AG10803 (cell line): ENCODE measurements at regions not wholly inside any gene's neighbourhood (a gene's known extent, or its start where the extent isn't known, plus 50 kb on each side); places are given as distances from the start of the nearest gene placed in this dataset.
"Not testable (repeated sequence)": the region's sequence is repeated elsewhere in the genome, so short reads cannot be mapped to it uniquely, and the experiment has no call there.

Experiments used
- DNase-seq: peaks from one replicate; pipeline ENCODE4 v3.0.0; 2010; ENCODE audit warnings: low read depth
- H3K4me3 ChIP-seq: 2 replicates; pipeline ENCODE4 v1.5.1; 2011; ENCODE audit warnings: mild to moderate bottlenecking, low read length, control low read depth
- CTCF ChIP-seq: conservative IDR thresholded peaks from 2 replicates; pipeline ENCODE4 v1.5.1; 2011; ENCODE audit warnings: mild to moderate bottlenecking, low read length, control low read depth, inconsistent platforms

GRCh38 chr2:37573451-37574388 is 97.7 kb downstream of the CDC42EP3 start:
- DNase-seq, result peak; percentile 31
- no peak for TF ChIP-seq CTCF
- H3K4me3 ChIP-seq, result no peak overlapping the region

GRCh38 chr2:37575780-37576179 is 95.7 kb downstream of the CDC42EP3 start:
- DNase-seq, result peak; percentile 11
- TF ChIP-seq CTCF, result peak; percentile 29; the same call in 1 of the 2 replicates

GRCh38 chr2:37576194-37576593 is 95.2 kb downstream of the CDC42EP3 start:
- H3K4me3 ChIP-seq, DNase-seq: not testable (repeated sequence)

More at GRCh38 chr2:37575780-37576179, 95.7 kb downstream of the CDC42EP3 start:
- no peak overlapping the region for H3K4me3 ChIP-seq

- no peak overlapping the region for H3K4me3 ChIP-seq
- DNase-seq, result peak; percentile 51
- TF ChIP-seq CTCF, result no peak
Observed at GRCh38 chr2:37576831-37577230, 94.6 kb downstream of the CDC42EP3 start.

GRCh38 chr2:37579192-37579713 is 92.2 kb downstream of the CDC42EP3 start:
- H3K4me3 ChIP-seq, result no peak overlapping the region
- no peak for TF ChIP-seq CTCF
- no peak for DNase-seq

GRCh38 chr2:37579949-37580348 is 91.5 kb downstream of the CDC42EP3 start:
- not testable (repeated sequence) for DNase-seq

GRCh38 chr2:37581433-37581832 is 90.0 kb downstream of the CDC42EP3 start:
- no peak for DNase-seq
- H3K4me3 ChIP-seq, result no peak overlapping the region
- TF ChIP-seq CTCF, result no peak

More at GRCh38 chr2:37579949-37580348, 91.5 kb downstream of the CDC42EP3 start:
- H3K4me3 ChIP-seq, result not testable (repeated sequence)
